ENCODE measurements at regions not wholly inside any gene's neighbourhood (a gene's known extent, or its start where the extent isn't known, plus 50 kb on each side); places are given as distances from the start of the nearest gene placed in this dataset.

- Histone ChIP-seq H3K27ac (no peak overlapping the region), H3K9me3 (no peaks in the 10 kb centered on the region), H3K4me2 (no peak overlapping the region), H3K4me3 (no peak overlapping the region), H3K4me1 (no peaks in the 10 kb centered on the region)
- no peak for TF ChIP-seq FOSB (CRISPR knock-in tag; IDR thresholded peaks at IDR 0.05)
- no peak for TF ChIP-seq MYC (IDR thresholded peaks at IDR 0.05; ENCODE audit: borderline replicate concordance, low read length)
- no peak for TF ChIP-seq HDAC2 (IDR thresholded peaks at IDR 0.05)
- TF ChIP-seq KDM5A (IDR thresholded peaks at IDR 0.05), result no peak
- no peak for TF ChIP-seq RARB (CRISPR knock-in tag; IDR thresholded peaks at IDR 0.05)
- no peak for TF ChIP-seq PHF8 (IDR thresholded peaks at IDR 0.05; ENCODE audit: borderline replicate concordance, low read depth)
- TF ChIP-seq CEBPB (IDR thresholded peaks at IDR 0.05), result no peak
- no peak for TF ChIP-seq HOXB13 (CRISPR knock-in tag; IDR thresholded peaks at IDR 0.05; ENCODE audit: low read depth)
- TF ChIP-seq ATOH8 (CRISPR knock-in tag; IDR thresholded peaks at IDR 0.05; ENCODE audit: low read depth), result no peak
- TF ChIP-seq BHLHE40 (IDR thresholded peaks at IDR 0.05; ENCODE audit: low read depth, low read length), result no peak
- no peak for TF ChIP-seq MAX (IDR thresholded peaks at IDR 0.05)
- TF ChIP-seq E2F6 (IDR thresholded peaks at IDR 0.05; ENCODE audit: borderline replicate concordance, low read depth), result no peak
- no peak for FAIRE-seq
- DNase-seq (ENCODE audit: low read depth in 1 of 2, low spot score in 1 of 2), result no peak
- WGBS (ENCODE audit: missing lambda C conversion rate), result 0% methylated on average over 2 of the region's 2 CpGs
- ATAC-seq, result no peak
- ChIA-PET CTCF (no interaction called here), POLR2A (no interaction called here)
Observed at GRCh38 chr14:84288781-84289180, 1241.2 kb upstream of the FLRT2 start.

GRCh38 chr14:84298663-84299195 is 1231.2 kb upstream of the FLRT2 start:
- no peak overlapping the region for H3K4me2 ChIP-seq
- H3K27ac ChIP-seq, result no peak overlapping the region
- no peaks in the 10 kb centered on the region for H3K9me3 ChIP-seq
- DNase-seq (ENCODE audit: low read depth in 1 of 2, low spot score in 1 of 2) (no peak), ATAC-seq (no peak), FAIRE-seq (no peak)
- TF ChIP-seq REST (IDR thresholded peaks at IDR 0.05) (no peak), E2F6 (IDR thresholded peaks at IDR 0.05; ENCODE audit: borderline replicate concordance, low read depth) (no peak), ELK1 (IDR thresholded peaks at IDR 0.05; ENCODE audit: low read depth, low read length) (no peak), MYC (IDR thresholded peaks at IDR 0.05; ENCODE audit: borderline replicate concordance, low read length) (no peak), CBX2 (IDR thresholded peaks at IDR 0.05; ENCODE audit: borderline replicate concordance, low read depth) (no peak), ATOH8 (CRISPR knock-in tag; IDR thresholded peaks at IDR 0.05; ENCODE audit: low read depth) (no peak), HEYL (CRISPR knock-in tag; IDR thresholded peaks at IDR 0.05) (no peak), ESRRA (IDR thresholded peaks at IDR 0.05; ENCODE audit: borderline replicate concordance, low read length) (no peak), NFE2L2 (conservative IDR thresholded peaks at IDR 0.05; ENCODE audit: low read length) (no peak), HOXA7 (CRISPR knock-in tag; IDR thresholded peaks at IDR 0.05) (no peak), NR3C1 (IDR thresholded peaks at IDR 0.05) (no peak), FOXS1 (CRISPR knock-in tag; IDR thresholded peaks at IDR 0.05) (no peak), GATA3 (IDR thresholded peaks at IDR 0.05; ENCODE audit: borderline replicate concordance) (no peak), JUNB (IDR thresholded peaks at IDR 0.05) (no peak)
- 0% methylated on average over 1 of the region's 1 CpG for WGBS (ENCODE audit: missing lambda C conversion rate)
- CTCF ChIA-PET, result no interaction called here
- POLR2A ChIA-PET, result no interaction called here
- no peak overlapping the region for H3K4me3 ChIP-seq
- no peaks in the 10 kb centered on the region for H3K4me1 ChIP-seq
